ENCODE measurements at regions not wholly inside any gene's neighbourhood (a gene's known extent, or its start where the extent isn't known, plus 50 kb on each side); places are given as distances from the start of the nearest gene placed in this dataset.

GRCh38 chr14:83126076-83126475 lies 1592.4 kb upstream of the SEL1L start:
- no peak overlapping the region for H3K4me3 ChIP-seq (replicated peaks; ENCODE audit: insufficient read depth, low read length)
- no peaks in the 10 kb centered on the region for H3K27me3 ChIP-seq (ENCODE audit: insufficient read depth, poor library complexity, severe bottlenecking)
- TF ChIP-seq, protein P1, sequence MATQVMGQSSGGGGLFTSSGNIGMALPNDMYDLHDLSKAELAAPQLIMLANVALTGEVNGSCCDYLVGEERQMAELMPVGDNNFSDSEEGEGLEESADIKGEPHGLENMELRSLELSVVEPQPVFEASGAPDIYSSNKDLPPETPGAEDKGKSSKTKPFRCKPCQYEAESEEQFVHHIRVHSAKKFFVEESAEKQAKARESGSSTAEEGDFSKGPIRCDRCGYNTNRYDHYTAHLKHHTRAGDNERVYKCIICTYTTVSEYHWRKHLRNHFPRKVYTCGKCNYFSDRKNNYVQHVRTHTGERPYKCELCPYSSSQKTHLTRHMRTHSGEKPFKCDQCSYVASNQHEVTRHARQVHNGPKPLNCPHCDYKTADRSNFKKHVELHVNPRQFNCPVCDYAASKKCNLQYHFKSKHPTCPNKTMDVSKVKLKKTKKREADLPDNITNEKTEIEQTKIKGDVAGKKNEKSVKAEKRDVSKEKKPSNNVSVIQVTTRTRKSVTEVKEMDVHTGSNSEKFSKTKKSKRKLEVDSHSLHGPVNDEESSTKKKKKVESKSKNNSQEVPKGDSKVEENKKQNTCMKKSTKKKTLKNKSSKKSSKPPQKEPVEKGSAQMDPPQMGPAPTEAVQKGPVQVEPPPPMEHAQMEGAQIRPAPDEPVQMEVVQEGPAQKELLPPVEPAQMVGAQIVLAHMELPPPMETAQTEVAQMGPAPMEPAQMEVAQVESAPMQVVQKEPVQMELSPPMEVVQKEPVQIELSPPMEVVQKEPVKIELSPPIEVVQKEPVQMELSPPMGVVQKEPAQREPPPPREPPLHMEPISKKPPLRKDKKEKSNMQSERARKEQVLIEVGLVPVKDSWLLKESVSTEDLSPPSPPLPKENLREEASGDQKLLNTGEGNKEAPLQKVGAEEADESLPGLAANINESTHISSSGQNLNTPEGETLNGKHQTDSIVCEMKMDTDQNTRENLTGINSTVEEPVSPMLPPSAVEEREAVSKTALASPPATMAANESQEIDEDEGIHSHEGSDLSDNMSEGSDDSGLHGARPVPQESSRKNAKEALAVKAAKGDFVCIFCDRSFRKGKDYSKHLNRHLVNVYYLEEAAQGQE (IDR thresholded peaks at IDR 0.05; ENCODE audit: insufficient replicate concordance, low read depth) = no peak
- TF ChIP-seq SPI1 (IDR thresholded peaks at IDR 0.05; ENCODE audit: borderline replicate concordance, low read depth) = no peak
- TF ChIP-seq GABPA (IDR thresholded peaks at IDR 0.05; ENCODE audit: low read depth) = no peak
- no peak for TF ChIP-seq CTCF (IDR thresholded peaks at IDR 0.05; ENCODE audit: insufficient read depth, low read length)
- no peak for TF ChIP-seq POLR2AphosphoS5 (IDR thresholded peaks at IDR 0.05; ENCODE audit: low read depth)
- DNase-seq (ENCODE audit: low read depth in 1 of 2, low spot score in 1 of 2) = no peak
- H3K27ac ChIP-seq (replicated peaks) = no peak overlapping the region

- Histone ChIP-seq H3K27ac (replicated peaks) (no peak overlapping the region), H3K4me3 (replicated peaks; ENCODE audit: insufficient read depth, low read length) (no peak overlapping the region), H3K27me3 (ENCODE audit: insufficient read depth, poor library complexity, severe bottlenecking) (no peaks in the 10 kb centered on the region)
- no peak for DNase-seq (ENCODE audit: low read depth in 1 of 2, low spot score in 1 of 2)
- TF ChIP-seq POLR2AphosphoS5 (IDR thresholded peaks at IDR 0.05; ENCODE audit: low read depth) (no peak), CTCF (IDR thresholded peaks at IDR 0.05; ENCODE audit: insufficient read depth, low read length) (no peak)
Observed at GRCh38 chr14:83128783-83129182, 1595.1 kb upstream of the SEL1L start.

- no peak for DNase-seq (ENCODE audit: low read depth in 1 of 2, low spot score in 1 of 2)
- H3K27me3 ChIP-seq (ENCODE audit: insufficient read depth, poor library complexity, severe bottlenecking) = no peaks in the 10 kb centered on the region
- no peak overlapping the region for H3K4me3 ChIP-seq (replicated peaks; ENCODE audit: insufficient read depth, low read length)
- H3K27ac ChIP-seq (replicated peaks) = no peak overlapping the region
- TF ChIP-seq, protein P1 (IDR thresholded peaks at IDR 0.05; ENCODE audit: insufficient replicate concordance, low read depth) = no peak
- TF ChIP-seq SPI1 (IDR thresholded peaks at IDR 0.05; ENCODE audit: borderline replicate concordance, low read depth) = no peak
- no peak for TF ChIP-seq GABPA (IDR thresholded peaks at IDR 0.05; ENCODE audit: low read depth)
- no peak for TF ChIP-seq POLR2AphosphoS5 (IDR thresholded peaks at IDR 0.05; ENCODE audit: low read depth)
Observed at GRCh38 chr14:83129496-83129895, 1595.8 kb upstream of the SEL1L start.

DNA sequence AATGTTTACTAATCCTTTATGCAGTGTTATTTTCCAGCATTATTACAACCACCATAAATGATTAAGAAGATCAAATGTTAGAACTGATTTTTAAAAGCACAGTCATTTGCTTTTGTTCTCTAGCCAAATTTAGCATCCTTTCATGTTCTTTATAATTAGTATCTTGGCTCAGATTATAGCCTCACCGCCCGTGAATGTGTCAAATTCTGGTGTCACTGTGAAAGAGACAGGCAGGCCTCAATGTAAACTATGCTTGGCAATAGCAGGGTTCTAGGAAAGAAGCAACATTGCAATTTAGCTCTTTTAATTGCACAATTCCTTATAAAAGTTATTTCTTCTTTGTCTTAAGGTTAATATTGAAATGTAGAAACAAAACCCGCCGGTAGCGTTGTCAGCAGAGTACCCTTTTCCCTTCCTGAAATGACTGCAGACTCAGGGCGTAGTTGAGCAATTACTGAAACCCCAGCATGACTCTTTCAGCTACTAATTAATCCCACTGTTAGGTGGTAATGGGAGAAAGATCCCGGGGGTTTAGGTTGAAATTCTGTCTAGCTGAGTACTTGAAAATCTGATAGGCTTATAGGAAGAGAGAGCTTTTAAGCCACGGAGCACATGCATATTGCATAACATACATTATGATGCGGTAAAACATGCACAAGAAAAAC lies 1600.5 kb upstream of the SEL1L start:
- no peak overlapping the region for H3K4me3 ChIP-seq (replicated peaks; ENCODE audit: insufficient read depth, low read length)
- no peak for DNase-seq (ENCODE audit: low read depth in 1 of 2, low spot score in 1 of 2)
- H3K27ac ChIP-seq (replicated peaks) = no peak overlapping the region
- H3K27me3 ChIP-seq (ENCODE audit: insufficient read depth, poor library complexity, severe bottlenecking) = no peaks in the 10 kb centered on the region
- TF ChIP-seq SPI1 (IDR thresholded peaks at IDR 0.05; ENCODE audit: borderline replicate concordance, low read depth) = no peak
- no peak for TF ChIP-seq GABPA (IDR thresholded peaks at IDR 0.05; ENCODE audit: low read depth)
- TF ChIP-seq, protein P1 (IDR thresholded peaks at IDR 0.05; ENCODE audit: insufficient replicate concordance, low read depth) = no peak
- TF ChIP-seq POLR2AphosphoS5 (IDR thresholded peaks at IDR 0.05; ENCODE audit: low read depth) = no peak
- no peak for TF ChIP-seq CTCF (IDR thresholded peaks at IDR 0.05; ENCODE audit: insufficient read depth, low read length)
